Hepatocyte (in vitro differentiated cells): ENCODE measurements at regions not wholly inside any gene's neighbourhood (a gene's known extent, or its start where the extent isn't known, plus 50 kb on each side); places are given as distances from the start of the nearest gene placed in this dataset.

ENCODE experiments used
- DNase-seq: peaks from one replicate; pipeline ENCODE4 v3.0.0-alpha.2; 2016; ENCODE audit warnings: low spot score
- H2AFZ ChIP-seq: fragments of 200-600 bp; sonication (generic); 2 replicates; pipeline ENCODE4 v1.6.0; 2016; ENCODE audit warnings: antibody characterized with exemption, mild to moderate bottlenecking
- H3K27ac ChIP-seq: fragments of 200-600 bp; sonication (generic); 2 replicates; pipeline ENCODE4 v1.5.1; 2016; ENCODE audit warnings: mild to moderate bottlenecking
- H3K27me3 ChIP-seq: fragments of 200-600 bp; sonication (generic); 2 replicates; pipeline ENCODE4 v1.6.1; 2016
- H3K36me3 ChIP-seq: fragments of 200-600 bp; sonication (generic); replicated peaks from 2 replicates; pipeline ENCODE4 v1.5.1; 2016; ENCODE audit warnings: low read depth; ENCODE audit not compliant: insufficient read depth
- H3K4me1 ChIP-seq: fragments of 200-600 bp; sonication (generic); 2 replicates; pipeline ENCODE4 v1.5.1; 2016; ENCODE audit warnings: mild to moderate bottlenecking, moderate library complexity; ENCODE audit not compliant: insufficient read depth
- H3K4me2 ChIP-seq: fragments of 200-600 bp; sonication (generic); 2 replicates; pipeline ENCODE4 v1.6.0; 2016
- H3K4me3 ChIP-seq: fragments of 200-600 bp; sonication (generic); 2 replicates; pipeline ENCODE4 v1.5.1; 2016; ENCODE audit warnings: mild to moderate bottlenecking
- H3K79me2 ChIP-seq: fragments of 200-600 bp; sonication (generic); 2 replicates; pipeline ENCODE4 v1.6.0; 2017; ENCODE audit warnings: mild to moderate bottlenecking
- H3K9me2 ChIP-seq: fragments of 200-600 bp; sonication (generic); replicated peaks from 2 replicates; pipeline ENCODE4 v1.6.0; 2017; ENCODE audit warnings: mild to moderate bottlenecking; ENCODE audit not compliant: insufficient read depth
- H3K9me3 ChIP-seq: fragments of 200-600 bp; sonication (generic); 2 replicates; pipeline ENCODE4 v1.5.1; 2016; ENCODE audit warnings: low read depth, mild to moderate bottlenecking
- H4K20me1 ChIP-seq: fragments of 200-600 bp; sonication (generic); 2 replicates; pipeline ENCODE4 v1.6.0; 2016; ENCODE audit warnings: mild to moderate bottlenecking; ENCODE audit not compliant: insufficient read depth, poor library complexity, severe bottlenecking
- CTCF ChIP-seq: fragments of 200-600 bp; sonication (generic); IDR thresholded peaks from 2 replicates; pipeline ENCODE4 v1.5.1; 2016; ENCODE audit warnings: antibody characterized with exemption, mild to moderate bottlenecking; ENCODE audit not compliant: poor library complexity
- EZH2 ChIP-seq: fragments of 200-600 bp; sonication (generic); IDR thresholded peaks from 2 replicates; pipeline ENCODE4 v1.6.1; 2016; ENCODE audit warnings: antibody characterized with exemption, mild to moderate bottlenecking, borderline replicate concordance
- EZH2phosphoT487 ChIP-seq: fragments of 200-600 bp; sonication (generic); IDR thresholded peaks from one replicate; pipeline ENCODE4 v1.6.1; 2018; ENCODE audit warnings: antibody characterized with exemption, mild to moderate bottlenecking, low read depth, moderate library complexity; ENCODE audit not compliant: unreplicated experiment, severe bottlenecking
- WGBS: methylation state at CpG from one replicate; pipeline ENCODE4 v1.1.6; 2016; ENCODE audit warnings: low lambda C conversion rate; ENCODE audit errors: missing lambda C conversion rate; 5-methylcytosine and 5-hydroxymethylcytosine counted together

- WGBS: 97% methylated on average over 15 of the region's 15 CpGs
- H3K36me3 ChIP-seq: no peaks in the 10 kb centered on the region
- no peak overlapping the region for H3K4me3 ChIP-seq
- H3K9me3 ChIP-seq: no peaks in the 10 kb centered on the region
- H3K27me3 ChIP-seq: no peaks in the 10 kb centered on the region
- no peaks in the 10 kb centered on the region for H4K20me1 ChIP-seq
- no peak for TF ChIP-seq EZH2phosphoT487
- no peak for TF ChIP-seq CTCF
- H3K4me2 ChIP-seq: no peak overlapping the region
- no peak overlapping the region for H3K27ac ChIP-seq
- DNase-seq: no peak
- peaks cover 7% of the 10 kb centered on the region for H3K4me1 ChIP-seq
- no peaks in the 10 kb centered on the region for H3K9me2 ChIP-seq
- H2AFZ ChIP-seq: no peak overlapping the region
- H3K79me2 ChIP-seq: no peaks in the 10 kb centered on the region
Observed at GRCh38 chr1:4088676-4089075, 188.6 kb upstream of the C1orf174 start.

- no peak overlapping the region for H3K4me3 ChIP-seq
- no peak for DNase-seq
- H3K4me1 ChIP-seq: peaks cover 3% of the 10 kb centered on the region
- no peaks in the 10 kb centered on the region for H3K9me2 ChIP-seq
- H3K79me2 ChIP-seq: no peaks in the 10 kb centered on the region
- H3K9me3 ChIP-seq: no peaks in the 10 kb centered on the region
- no peaks in the 10 kb centered on the region for H4K20me1 ChIP-seq
- H2AFZ ChIP-seq: no peak overlapping the region
- H3K36me3 ChIP-seq: no peaks in the 10 kb centered on the region
- no peak overlapping the region for H3K4me2 ChIP-seq
- TF ChIP-seq EZH2: no peak
- no peak for TF ChIP-seq EZH2phosphoT487
- TF ChIP-seq CTCF: no peak
- 91% methylated on average over 15 of the region's 15 CpGs for WGBS
- no peak overlapping the region for H3K27ac ChIP-seq
- H3K27me3 ChIP-seq: no peaks in the 10 kb centered on the region
Observed at GRCh38 chr1:4089421-4090175, 189.5 kb upstream of the C1orf174 start.

GRCh38 chr1:4090556-4090955, 190.5 kb upstream of the C1orf174 start:
- Histone ChIP-seq H2AFZ (no peak overlapping the region), H3K27me3 (no peaks in the 10 kb centered on the region), H3K27ac (no peak overlapping the region), H3K9me3 (no peaks in the 10 kb centered on the region), H3K79me2 (no peaks in the 10 kb centered on the region), H3K36me3 (no peaks in the 10 kb centered on the region), H3K4me2 (no peak overlapping the region), H3K9me2 (no peaks in the 10 kb centered on the region), H4K20me1 (no peaks in the 10 kb centered on the region), H3K4me1 (no peaks in the 10 kb centered on the region), H3K4me3 (no peak overlapping the region)
- 83% methylated on average over 5 of the region's 5 CpGs for WGBS
- TF ChIP-seq EZH2phosphoT487 (no peak), EZH2 (no peak), CTCF (no peak)
- DNase-seq: no peak
